ENCODE measurements at regions not wholly inside any gene's neighbourhood (a gene's known extent, or its start where the extent isn't known, plus 50 kb on each side); places are given as distances from the start of the nearest gene placed in this dataset.

DNA sequence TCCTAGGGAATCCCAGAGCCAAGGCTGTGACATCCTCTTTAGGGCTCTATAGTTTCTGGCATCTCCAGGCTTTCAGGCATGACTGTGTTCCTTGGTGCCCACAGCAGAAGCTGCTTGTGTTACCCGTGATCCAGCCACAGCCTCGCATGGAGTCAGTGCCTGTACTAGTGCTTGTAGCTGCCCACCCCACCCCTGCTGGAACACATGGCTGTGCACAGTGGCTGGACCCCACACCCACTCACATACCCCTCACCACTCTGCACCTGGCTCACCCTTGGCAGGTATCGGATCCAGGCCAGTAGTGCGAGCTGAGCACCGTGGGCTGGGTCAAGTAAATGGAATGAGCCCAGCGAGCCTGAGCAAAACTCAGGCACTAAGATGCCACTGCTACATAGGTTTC lies 934.7 kb upstream of the PRMT6 start:
- TF ChIP-seq, protein P1, sequence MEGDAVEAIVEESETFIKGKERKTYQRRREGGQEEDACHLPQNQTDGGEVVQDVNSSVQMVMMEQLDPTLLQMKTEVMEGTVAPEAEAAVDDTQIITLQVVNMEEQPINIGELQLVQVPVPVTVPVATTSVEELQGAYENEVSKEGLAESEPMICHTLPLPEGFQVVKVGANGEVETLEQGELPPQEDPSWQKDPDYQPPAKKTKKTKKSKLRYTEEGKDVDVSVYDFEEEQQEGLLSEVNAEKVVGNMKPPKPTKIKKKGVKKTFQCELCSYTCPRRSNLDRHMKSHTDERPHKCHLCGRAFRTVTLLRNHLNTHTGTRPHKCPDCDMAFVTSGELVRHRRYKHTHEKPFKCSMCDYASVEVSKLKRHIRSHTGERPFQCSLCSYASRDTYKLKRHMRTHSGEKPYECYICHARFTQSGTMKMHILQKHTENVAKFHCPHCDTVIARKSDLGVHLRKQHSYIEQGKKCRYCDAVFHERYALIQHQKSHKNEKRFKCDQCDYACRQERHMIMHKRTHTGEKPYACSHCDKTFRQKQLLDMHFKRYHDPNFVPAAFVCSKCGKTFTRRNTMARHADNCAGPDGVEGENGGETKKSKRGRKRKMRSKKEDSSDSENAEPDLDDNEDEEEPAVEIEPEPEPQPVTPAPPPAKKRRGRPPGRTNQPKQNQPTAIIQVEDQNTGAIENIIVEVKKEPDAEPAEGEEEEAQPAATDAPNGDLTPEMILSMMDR (conservative IDR thresholded peaks at IDR 0.05; ENCODE audit: low read length): no peak
- TF ChIP-seq EZH2phosphoT487 (IDR thresholded peaks at IDR 0.05; ENCODE audit: borderline replicate concordance): no peak
